Naive thymus-derived CD4-positive, alpha-beta T cell (primary cell): ENCODE measurements at regions not wholly inside any gene's neighbourhood (a gene's known extent, or its start where the extent isn't known, plus 50 kb on each side); places are given as distances from the start of the nearest gene placed in this dataset.

Experiments
- ATAC-seq: fragments of 150-1000 bp; cut with Tn5 transposase; 2 replicates; pipeline ENCODE4 v1.10.0; 2021; ENCODE audit warnings: mild to moderate bottlenecking, moderate library complexity
- CTCF ChIA-PET: fragments of 350-600 bp; sonication (Branson Sonifier 250); formaldehyde crosslinking; loops from one replicate; lab custom pipeline; 2021; ENCODE audit warnings: antibody characterized with exemption; lab: Charles Lee
- POLR2A ChIA-PET: fragments of 350-600 bp; sonication (Branson Sonifier 250); formaldehyde crosslinking; loops from one replicate; lab custom pipeline; 2021; ENCODE audit warnings: antibody characterized with exemption, inconsistent platforms; lab: Charles Lee
- DNase-seq, 9 donors: peaks; one replicate each; pipeline versions ENCODE4 v3.0.0 to v3.0.0-alpha.2; 2020 to 2022; ENCODE audit warnings: mixed read lengths in 1 of 9
- H3K27ac ChIP-seq: one replicate; pipeline ENCODE4 v1.7.0; 2013; ENCODE audit warnings: mild to moderate bottlenecking, low read depth, low read length, moderate library complexity
- H3K27me3 ChIP-seq, 2 donors: one replicate each; pipeline ENCODE4 v1.7.0; 2013; ENCODE audit warnings: low read length in 2 of 2, mild to moderate bottlenecking in 2 of 2, moderate library complexity in 2 of 2; ENCODE audit not compliant: control insufficient read depth in 2 of 2, insufficient read depth in 2 of 2
- H3K36me3 ChIP-seq, 3 experiments: 1 replicate in 2 of 3; 2 replicates in 1 of 3; pipeline ENCODE4 v1.7.0; 2013; ENCODE audit warnings: low read length in 3 of 3, mild to moderate bottlenecking in 3 of 3, moderate library complexity in 1 of 3; ENCODE audit not compliant: insufficient read depth in 3 of 3, control insufficient read depth in 2 of 3
- H3K4me1 ChIP-seq, 2 donors: one replicate each; pipeline ENCODE4 v1.7.0; 2013; ENCODE audit warnings: low read length in 2 of 2, mild to moderate bottlenecking in 2 of 2, moderate library complexity in 1 of 2; ENCODE audit not compliant: control insufficient read depth in 2 of 2, insufficient read depth in 2 of 2
- H3K4me3 ChIP-seq: 2 replicates; pipeline ENCODE4 v1.7.0; 2013; ENCODE audit warnings: mild to moderate bottlenecking, low read length
- H3K9me3 ChIP-seq, 3 experiments: 1 replicate in 2 of 3; 2 replicates in 1 of 3; pipeline ENCODE4 v1.7.0; 2013; ENCODE audit warnings: low read length in 3 of 3; ENCODE audit not compliant: control insufficient read depth in 2 of 3
- H3K27ac Mint-ChIP-seq, 9 donors: one replicate each; pipeline ENCODE4 v1.8.0; 2020 to 2022; ENCODE audit warnings: mixed read lengths in 9 of 9, mild to moderate bottlenecking in 8 of 9, moderate library complexity in 5 of 9, inconsistent platforms in 2 of 9
- H3K27me3 Mint-ChIP-seq, 5 donors: one replicate each; pipeline ENCODE4 v1.8.0; 2021 to 2022; ENCODE audit warnings: mixed read lengths in 5 of 5, mild to moderate bottlenecking in 1 of 5
- H3K36me3 Mint-ChIP-seq, 5 donors: one replicate each; pipeline ENCODE4 v1.8.0; 2020 to 2022; ENCODE audit warnings: mixed read lengths in 5 of 5, mild to moderate bottlenecking in 3 of 5, inconsistent platforms in 1 of 5
- H3K4me1 Mint-ChIP-seq, 7 donors: one replicate each; pipeline ENCODE4 v1.8.0; 2020 to 2022; ENCODE audit warnings: mixed read lengths in 7 of 7, mild to moderate bottlenecking in 3 of 7, inconsistent platforms in 1 of 7
- H3K4me3 Mint-ChIP-seq, 10 donors: one replicate each; pipeline ENCODE4 v1.8.0; 2020 to 2022; ENCODE audit warnings: mild to moderate bottlenecking in 10 of 10, mixed read lengths in 10 of 10, moderate library complexity in 6 of 10, inconsistent platforms in 2 of 10
- H3K9me3 Mint-ChIP-seq, 11 donors: one replicate each; pipeline ENCODE4 v1.8.0; 2020 to 2022; ENCODE audit warnings: mixed read lengths in 11 of 11, mild to moderate bottlenecking in 4 of 11, inconsistent platforms in 1 of 11, moderate library complexity in 1 of 11
- intact Hi-C, 2 donors: fragments of 100-400 bp; cut with micrococcal nuclease; formaldehyde crosslinking; loops; one replicate each; pipeline ENCODE4 v1.15.1; 2023

DNA sequence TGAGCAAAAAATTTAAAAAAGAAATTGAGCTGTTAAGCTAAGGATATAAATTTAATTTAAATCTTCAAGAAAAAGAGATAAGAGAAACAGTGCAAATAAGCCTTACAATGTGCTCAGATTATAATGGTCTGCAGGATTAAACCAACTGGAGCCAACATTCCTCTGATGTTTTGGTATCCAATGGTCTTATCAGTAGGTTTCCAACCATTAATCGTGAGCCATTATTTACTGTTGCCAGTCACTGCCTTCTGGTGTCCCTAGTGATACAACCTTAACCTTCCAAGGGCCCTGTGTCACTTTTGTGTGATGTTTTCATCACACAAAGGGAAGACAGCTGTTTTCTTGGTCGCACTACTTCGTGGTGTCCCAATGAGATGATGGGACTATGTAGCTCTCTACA lies 134.5 kb upstream of the CTAGE1 start:
- Mint-ChIP-seq H3K27me3 (peaks cover 8 to 23% (median 12%) of the 10 kb centered on the region in 5 donors), H3K9me3 (peaks cover 0 to 4% (median 0%) of the 10 kb centered on the region in 11 donors), H3K27ac (no peak overlapping the region), H3K36me3 (peaks cover 0 to 2% (median 0%) of the 10 kb centered on the region in 5 donors), H3K4me3 (no peak overlapping the region), H3K4me1 (no peaks in the 10 kb centered on the region)
- Histone ChIP-seq H3K27me3 (no peaks in the 10 kb centered on the region), H3K27ac (no peak overlapping the region), H3K4me3 (no peak overlapping the region), H3K9me3 (no peaks in the 10 kb centered on the region), H3K4me1 (no peaks in the 10 kb centered on the region), H3K36me3 (no peaks in the 10 kb centered on the region)
- CTCF ChIA-PET: no interaction called here
- DNase-seq: no peak
- intact Hi-C loops: no loop called here
- ATAC-seq: no peak
- POLR2A ChIA-PET: no interaction called here

DNA sequence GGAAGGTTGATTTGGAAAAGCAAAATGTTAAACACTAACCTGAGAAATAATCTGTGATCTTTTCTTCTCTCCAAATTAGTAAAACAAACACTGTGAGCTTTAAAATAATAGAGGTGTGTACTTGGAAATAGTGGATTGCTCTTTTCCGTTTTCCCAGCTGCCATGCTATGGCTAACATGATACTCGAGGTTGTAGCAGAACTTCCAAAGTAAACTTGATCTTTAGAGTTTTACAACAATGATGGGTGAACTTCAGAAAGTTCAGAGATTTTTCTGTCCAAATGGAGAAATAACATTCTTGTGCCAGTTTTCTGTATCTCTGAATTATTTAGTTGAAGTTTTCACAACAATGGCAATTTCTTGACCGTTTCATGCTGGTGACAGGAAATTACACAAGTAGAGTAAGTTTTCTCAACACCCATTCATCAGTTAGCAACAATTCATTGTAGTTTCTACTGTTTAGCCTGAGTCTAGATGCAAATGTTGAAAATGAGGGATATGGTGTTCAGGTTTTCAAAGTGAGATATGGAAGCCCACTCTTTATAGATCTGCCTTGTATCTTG lies 135.3 kb upstream of the CTAGE1 start:
- Mint-ChIP-seq H3K4me1 (peaks cover 0 to 3% (median 0%) of the 10 kb centered on the region in 7 donors), H3K9me3 (peaks cover 0 to 4% (median 0%) of the 10 kb centered on the region in 11 donors), H3K27ac (no peak overlapping the region), H3K27me3 (peaks cover 15 to 30% (median 19%) of the 10 kb centered on the region in 5 donors), H3K36me3 (peaks cover 0 to 8% (median 0%) of the 10 kb centered on the region in 5 donors), H3K4me3 (no peak overlapping the region)
- Histone ChIP-seq H3K9me3 (no peaks in the 10 kb centered on the region), H3K4me1 (no peaks in the 10 kb centered on the region), H3K27ac (no peak overlapping the region), H3K4me3 (no peak overlapping the region), H3K36me3 (no peaks in the 10 kb centered on the region), H3K27me3 (no peaks in the 10 kb centered on the region)
- POLR2A ChIA-PET: no interaction called here
- intact Hi-C loops: no loop called here
- CTCF ChIA-PET: no interaction called here
- no peak for DNase-seq
- ATAC-seq: no peak

DNA sequence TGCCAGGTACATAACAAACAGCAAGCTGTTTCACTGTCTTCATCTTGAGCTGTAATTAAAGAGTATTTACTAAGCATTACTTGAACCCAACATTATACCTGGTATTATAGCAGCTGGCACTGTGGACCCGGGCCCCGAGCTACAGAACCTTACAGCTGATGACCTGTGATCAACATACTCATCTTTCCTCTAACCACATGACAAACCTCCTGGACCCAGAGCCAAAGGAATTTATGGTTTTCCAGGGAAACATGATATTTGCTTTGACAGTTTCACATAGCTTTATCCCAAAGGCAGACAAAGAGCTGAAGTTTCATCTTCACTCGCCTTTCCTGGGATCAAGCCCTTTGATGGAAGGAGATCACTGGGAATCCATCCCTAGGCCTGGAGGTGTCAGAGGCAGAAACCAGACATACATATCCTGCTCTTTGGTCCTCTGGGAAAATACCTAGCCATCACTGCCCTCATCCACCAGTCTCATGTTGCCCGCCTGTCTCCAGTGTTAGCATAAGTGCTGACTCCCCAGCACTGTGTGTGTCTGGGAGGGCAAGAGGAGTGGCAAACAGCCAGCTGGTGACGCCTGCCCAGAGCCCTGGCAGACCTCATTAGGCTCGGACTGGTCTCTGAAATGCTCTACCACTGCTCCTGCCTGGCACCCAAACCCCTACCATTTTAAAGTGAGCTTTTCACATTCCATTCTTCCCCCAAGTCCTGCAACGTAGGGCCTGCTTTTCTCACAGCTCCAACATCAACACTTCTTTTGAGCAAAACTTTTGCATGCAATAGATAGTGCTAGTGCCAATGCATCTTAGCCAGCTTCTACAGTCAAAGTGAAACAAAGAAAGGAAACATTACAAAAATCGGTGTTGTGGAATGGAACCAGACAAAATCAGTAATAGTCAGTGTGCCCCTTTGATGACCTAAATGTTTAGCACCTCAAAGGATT lies 138.8 kb upstream of the CTAGE1 start:
- CTCF ChIA-PET: no interaction called here
- no peaks in the 10 kb centered on the region for H3K27me3 ChIP-seq
- intact Hi-C loops: no loop called here

DNA sequence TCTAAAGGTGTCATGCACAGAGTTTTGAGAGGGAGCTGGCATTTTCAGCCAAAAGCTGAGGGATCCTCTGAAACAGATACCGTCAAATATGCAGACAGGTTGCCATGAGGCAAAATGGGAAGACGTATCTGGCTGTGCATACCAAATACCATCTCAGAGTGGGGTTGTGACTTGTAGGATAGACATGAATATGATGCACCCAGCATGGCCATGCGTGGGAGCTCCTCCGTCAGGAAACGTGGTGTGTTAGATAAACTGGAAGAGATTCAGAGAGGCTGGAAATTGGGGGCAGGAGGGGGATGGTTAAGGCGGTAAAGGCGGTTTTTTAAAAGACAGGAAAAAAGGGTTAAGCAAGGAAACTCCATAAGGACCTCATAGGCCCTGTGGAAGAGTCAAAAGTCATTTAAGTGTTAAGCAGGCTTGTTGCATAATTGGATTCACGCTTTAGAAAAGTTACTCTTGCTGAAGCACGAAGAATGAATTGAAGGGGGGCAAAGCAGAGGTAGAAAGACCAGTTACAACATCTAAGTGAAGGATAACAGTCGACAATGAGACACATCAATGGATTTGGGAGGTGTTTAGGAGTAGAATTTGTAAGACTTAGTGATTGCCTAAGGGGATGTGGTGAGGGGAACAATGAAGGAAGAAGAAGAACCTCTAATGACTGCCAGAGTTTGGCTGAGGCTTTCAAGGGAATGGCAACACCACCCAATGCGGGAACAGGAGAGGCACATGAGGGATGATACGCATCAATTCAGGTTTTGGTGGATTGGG lies 139.6 kb upstream of the CTAGE1 start:
- Mint-ChIP-seq H3K4me1 (peaks cover 0 to 8% (median 3%) of the 10 kb centered on the region in 7 donors), H3K27me3 (peaks cover 34 to 53% (median 48%) of the 10 kb centered on the region in 5 donors), H3K36me3 (peaks cover 0 to 8% (median 0%) of the 10 kb centered on the region in 5 donors), H3K4me3 (peak overlapping the region in 1 of 10 donors; percentile 26), H3K9me3 (peaks cover 0 to 4% (median 0%) of the 10 kb centered on the region in 11 donors), H3K27ac (no peak overlapping the region)
- no peak for DNase-seq
- peaks cover 0 to 7% of the 10 kb centered on the region in 2 donors for H3K27me3 ChIP-seq
- H3K9me3 ChIP-seq: no peaks in the 10 kb centered on the region
- no peaks in the 10 kb centered on the region for H3K36me3 ChIP-seq
- peaks cover 0 to 3% of the 10 kb centered on the region in 2 donors for H3K4me1 ChIP-seq
- ATAC-seq: no peak
- intact Hi-C loops: no loop called here
- no peak overlapping the region for H3K4me3 ChIP-seq
- POLR2A ChIA-PET: interaction anchor here (0.6 kb wide), 1 partner anchor 10 kb away, joined by 3 read pairs; no protein-coding TSS in a partner anchor
- CTCF ChIA-PET: no interaction called here
- no peak overlapping the region for H3K27ac ChIP-seq

More for the DNA sequence above, 138.8 kb upstream of the CTAGE1 start:
- H3K27ac Mint-ChIP-seq: no peak overlapping the region
- peaks cover 0 to 8% (median 3%) of the 10 kb centered on the region in 7 donors for H3K4me1 Mint-ChIP-seq
- no peak overlapping the region for H3K4me3 Mint-ChIP-seq
- POLR2A ChIA-PET: interaction anchor here (0.6 kb wide), 1 partner anchor 9 kb away, joined by 3 read pairs; no protein-coding TSS in a partner anchor
- Histone ChIP-seq H3K36me3 (no peaks in the 10 kb centered on the region), H3K27ac (no peak overlapping the region), H3K4me1 (peaks cover 0 to 3% of the 10 kb centered on the region in 2 donors), H3K4me3 (no peak overlapping the region), H3K9me3 (no peaks in the 10 kb centered on the region)
- peaks cover 0 to 4% (median 0%) of the 10 kb centered on the region in 11 donors for H3K9me3 Mint-ChIP-seq
- H3K36me3 Mint-ChIP-seq: peaks cover 0 to 8% (median 0%) of the 10 kb centered on the region in 5 donors
- ATAC-seq (no peak), DNase-seq (no peak)
- peaks cover 34 to 48% (median 46%) of the 10 kb centered on the region in 5 donors for H3K27me3 Mint-ChIP-seq

DNA sequence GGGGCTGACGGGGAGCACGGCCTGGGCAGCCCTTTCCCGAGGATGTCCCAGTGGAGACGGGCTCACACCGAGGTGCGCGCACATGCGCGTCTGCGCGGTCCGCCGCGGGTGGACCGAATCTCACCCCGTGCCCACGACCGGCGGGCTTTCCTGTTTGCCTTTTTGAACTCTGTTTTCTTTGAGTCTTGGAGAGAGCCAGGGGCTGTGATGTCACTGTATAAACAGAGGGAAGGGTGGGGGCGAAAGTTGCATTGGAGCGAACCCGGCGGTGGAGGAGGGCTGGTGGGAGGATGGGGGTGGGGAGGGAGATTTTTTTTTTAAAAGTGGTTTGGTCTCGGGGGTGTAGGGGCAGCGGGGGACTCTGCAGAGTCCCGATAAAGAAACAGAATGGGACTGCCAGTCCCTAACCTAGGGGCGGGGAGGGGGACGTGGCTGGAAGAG lies 141.2 kb upstream of the CTAGE1 start:
- peaks cover 0 to 8% (median 3%) of the 10 kb centered on the region in 7 donors for H3K4me1 Mint-ChIP-seq
- DNase-seq (no peak), ATAC-seq (no peak)
- H3K4me1 ChIP-seq: peaks cover 0 to 3% of the 10 kb centered on the region in 2 donors
- peaks cover 0 to 4% (median 0%) of the 10 kb centered on the region in 11 donors for H3K9me3 Mint-ChIP-seq
- H3K27me3 ChIP-seq: peaks cover 0 to 11% of the 10 kb centered on the region in 2 donors
- intact Hi-C loops: no loop called here
- no peak overlapping the region for H3K4me3 ChIP-seq
- peaks cover 0 to 8% (median 0%) of the 10 kb centered on the region in 5 donors for H3K36me3 Mint-ChIP-seq
- H3K4me3 Mint-ChIP-seq: peak overlapping the region in 1 of 10 donors; percentile 39
- H3K36me3 ChIP-seq: no peaks in the 10 kb centered on the region
- H3K27ac Mint-ChIP-seq: no peak overlapping the region
- ChIA-PET CTCF (no interaction called here), POLR2A (no interaction called here)
- no peak overlapping the region for H3K27ac ChIP-seq
- H3K9me3 ChIP-seq: no peaks in the 10 kb centered on the region
- peaks cover 39 to 56% (median 50%) of the 10 kb centered on the region in 5 donors for H3K27me3 Mint-ChIP-seq
